ENCODE measurements at regions not wholly inside any gene's neighbourhood (a gene's known extent, or its start where the extent isn't known, plus 50 kb on each side); places are given as distances from the start of the nearest gene placed in this dataset.

GRCh38 chr4:121439669-121440068, 58.9 kb upstream of the QRFPR start:
- H3K9ac ChIP-seq (ENCODE audit: insufficient read depth, low read depth, low read length): no peak overlapping the region
- no peaks in the 10 kb centered on the region for H3K27me3 ChIP-seq (ENCODE audit: control insufficient read depth in 1 of 2, insufficient read depth in 2 of 2, low read length in 2 of 2)
- ChIA-PET POLR2A (no interaction called here), CTCF (ENCODE audit: low intra/inter-chr PET ratio, low total read pairs) (no interaction called here)
- H4K20me1 ChIP-seq (ENCODE audit: insufficient read depth, low read length): no peaks in the 10 kb centered on the region
- no peaks in the 10 kb centered on the region for H3K79me2 ChIP-seq (ENCODE audit: insufficient read depth, low read length)
- intact Hi-C loops (cut with micrococcal nuclease; ENCODE audit: unreplicated experiment) (no loop called here), in situ Hi-C loops (cut with HindIII; ENCODE audit: extremely low pct_ligation_motif_present, low pct_unique_long_range_greater_than_20kb) (no loop called here)
- H3K27ac ChIP-seq (ENCODE audit: extremely low read length, insufficient read depth, low read length): no peak overlapping the region
- peaks cover 24% of the 10 kb centered on the region; the same call in 1 of the 2 replicates for H3K9me3 ChIP-seq (ENCODE audit: low read length)
- H3K4me3 ChIP-seq (replicated peaks in 1 of 3; ENCODE audit: insufficient read depth in 1 of 3, low read depth in 2 of 3, low read length in 3 of 3): no peak overlapping the region
- WGBS (ENCODE audit: low lambda C conversion rate): 0% methylated on average over 1 of the region's 1 CpG
- no peak for FAIRE-seq
- no peak for DNase-seq (ENCODE audit: low spot score)
- ATAC-seq: no peak
- no peaks in the 10 kb centered on the region for H3K4me1 ChIP-seq (ENCODE audit: insufficient read depth, low read length)
- no peak for TF ChIP-seq ZBTB25 (CRISPR knock-in tag; IDR thresholded peaks at IDR 0.05)
- no peak for TF ChIP-seq ZNF577 (CRISPR knock-in tag; IDR thresholded peaks at IDR 0.05; ENCODE audit: borderline replicate concordance, low read depth)
- no TSS peak for BruUV-seq (replicated peaks)
- H3K36me3 ChIP-seq (replicated peaks in 1 of 2; ENCODE audit: control insufficient read depth in 1 of 2, insufficient read depth in 2 of 2, low read length in 2 of 2): no peaks in the 10 kb centered on the region
- H2AFZ ChIP-seq (ENCODE audit: low read length): no peak overlapping the region
- H3K4me2 ChIP-seq (ENCODE audit: low read depth, low read length): no peak overlapping the region
